ENCODE measurements at regions not wholly inside any gene's neighbourhood (a gene's known extent, or its start where the extent isn't known, plus 50 kb on each side); places are given as distances from the start of the nearest gene placed in this dataset.
A peak's percentile ranks its signal among the peaks of the same experiment; 100 is the strongest.

GRCh38 chr16:85167589-85168537 lies 55.6 kb upstream of the CIBAR2 start (continued):
- TF ChIP-seq PAX8 (CRISPR knock-in tag; IDR thresholded peaks at IDR 0.05; ENCODE audit: borderline replicate concordance) (no peak), POGZ (CRISPR knock-in tag; IDR thresholded peaks at IDR 0.05) (no peak), ZNF501 (CRISPR knock-in tag; IDR thresholded peaks at IDR 0.05) (no peak), MEF2D (CRISPR knock-in tag; IDR thresholded peaks at IDR 0.05) (peak; percentile 34), SIX1 (CRISPR knock-in tag; IDR thresholded peaks at IDR 0.05; ENCODE audit: borderline replicate concordance) (no peak; the same call in 1 of the 2 replicates), SPEN (CRISPR knock-in tag; IDR thresholded peaks at IDR 0.05; ENCODE audit: low read depth) (peak; percentile 47), MLX (CRISPR knock-in tag; IDR thresholded peaks at IDR 0.05) (peak; percentile 89), ZBTB33 (CRISPR knock-in tag; IDR thresholded peaks at IDR 0.05) (peak; percentile 55; the same call in 1 of the 2 replicates), KAT7 (CRISPR knock-in tag; IDR thresholded peaks at IDR 0.05; ENCODE audit: borderline replicate concordance) (no peak), HOMEZ (CRISPR knock-in tag; IDR thresholded peaks at IDR 0.05; ENCODE audit: low read depth) (peak; percentile 31; the same call in 1 of the 2 replicates), ETS1 (CRISPR knock-in tag; IDR thresholded peaks at IDR 0.05) (no peak), NCOR1 (IDR thresholded peaks at IDR 0.05; ENCODE audit: borderline replicate concordance, low read length) (peak; percentile 59), CREM (IDR thresholded peaks at IDR 0.05) (peak; percentile 71; the same call in 1 of the 2 replicates), CREM (CRISPR knock-in tag; IDR thresholded peaks at IDR 0.05) (no peak), SMAD3 (CRISPR knock-in tag; IDR thresholded peaks at IDR 0.05) (no peak), ZNF138 (CRISPR knock-in tag; IDR thresholded peaks at IDR 0.05; ENCODE audit: low read depth) (no peak), PBX3 (CRISPR knock-in tag; IDR thresholded peaks at IDR 0.05; ENCODE audit: borderline replicate concordance) (no peak), HBP1 (CRISPR knock-in tag; IDR thresholded peaks at IDR 0.05; ENCODE audit: low read depth) (no peak), ZNF124 (CRISPR knock-in tag; IDR thresholded peaks at IDR 0.05) (no peak), ZNF75D (CRISPR knock-in tag; IDR thresholded peaks at IDR 0.05; ENCODE audit: borderline replicate concordance) (no peak), MAFG (CRISPR knock-in tag; IDR thresholded peaks at IDR 0.05) (peak; percentile 95)
